ENCODE measurements at regions not wholly inside any gene's neighbourhood (a gene's known extent, or its start where the extent isn't known, plus 50 kb on each side); places are given as distances from the start of the nearest gene placed in this dataset.
"Not testable (repeated sequence)": the region's sequence is repeated elsewhere in the genome, so short reads cannot be mapped to it uniquely, and the experiment has no call there.

GRCh38 chr6:88502391-88502790, 336.2 kb upstream of the CNR1 start:
- no peaks in the 10 kb centered on the region for H3K27me3 ChIP-seq (ENCODE audit: control insufficient read depth in 3 of 3, insufficient read depth in 3 of 3, low read length in 3 of 3)
- no peak overlapping the region for H3K27ac ChIP-seq (ENCODE audit: low read depth, low read length)
- H3K4me3 ChIP-seq (ENCODE audit: low read length in 3 of 3) = no peak overlapping the region
- H3K36me3 ChIP-seq (ENCODE audit: control insufficient read depth in 3 of 3, insufficient read depth in 3 of 3, low read length in 3 of 3) = no peaks in the 10 kb centered on the region
- H3K4me1 ChIP-seq (ENCODE audit: control insufficient read depth in 3 of 3, insufficient read depth in 3 of 3, low read length in 3 of 3) = peaks cover 0 to 3% (median 0%) of the 10 kb centered on the region in 3 donors
- no peaks in the 10 kb centered on the region for H3K9me3 ChIP-seq (ENCODE audit: control insufficient read depth in 3 of 3, low read length in 3 of 3)
- no peak overlapping the region for H3K9ac ChIP-seq (ENCODE audit: low read depth in 1 of 3, low read length in 3 of 3)

- H3K36me3 ChIP-seq (ENCODE audit: control insufficient read depth in 3 of 3, insufficient read depth in 3 of 3, low read length in 3 of 3) = no peaks in the 10 kb centered on the region
- H3K4me3 ChIP-seq (ENCODE audit: low read length in 3 of 3) = no peak overlapping the region
- no peaks in the 10 kb centered on the region for H3K27me3 ChIP-seq (ENCODE audit: control insufficient read depth in 3 of 3, insufficient read depth in 3 of 3, low read length in 3 of 3)
- H3K4me1 ChIP-seq (ENCODE audit: control insufficient read depth in 3 of 3, insufficient read depth in 3 of 3, low read length in 3 of 3) = peaks cover 0 to 3% (median 0%) of the 10 kb centered on the region in 3 donors
- H3K9me3 ChIP-seq (ENCODE audit: control insufficient read depth in 3 of 3, low read length in 3 of 3) = no peaks in the 10 kb centered on the region
- H3K9ac ChIP-seq (ENCODE audit: low read depth in 1 of 3, low read length in 3 of 3) = no peak overlapping the region
- H3K27ac ChIP-seq (ENCODE audit: low read depth, low read length) = no peak overlapping the region
These were observed 333.9 kb upstream of the CNR1 start for GRCh38 chr6:88499845-88500699.

GRCh38 chr6:88499436-88499835, 333.3 kb upstream of the CNR1 start:
- H3K9me3 ChIP-seq (ENCODE audit: control insufficient read depth in 3 of 3, low read length in 3 of 3) = no peaks in the 10 kb centered on the region
- H3K4me1 ChIP-seq (ENCODE audit: control insufficient read depth in 3 of 3, insufficient read depth in 3 of 3, low read length in 3 of 3) = peaks cover 0 to 3% (median 0%) of the 10 kb centered on the region in 3 donors
- H3K36me3 ChIP-seq (ENCODE audit: control insufficient read depth in 3 of 3, insufficient read depth in 3 of 3, low read length in 3 of 3) = no peaks in the 10 kb centered on the region
- H3K27ac ChIP-seq (ENCODE audit: low read depth, low read length) = no peak overlapping the region
- no peaks in the 10 kb centered on the region for H3K27me3 ChIP-seq (ENCODE audit: control insufficient read depth in 3 of 3, insufficient read depth in 3 of 3, low read length in 3 of 3)
- H3K9ac ChIP-seq (ENCODE audit: low read depth in 1 of 3, low read length in 3 of 3) = no peak overlapping the region
- no peak overlapping the region for H3K4me3 ChIP-seq (ENCODE audit: low read length in 3 of 3)

- not testable (repeated sequence) for H3K36me3 ChIP-seq (ENCODE audit: control insufficient read depth in 3 of 3, insufficient read depth in 3 of 3, low read length in 3 of 3); H3K4me3 ChIP-seq (ENCODE audit: low read length in 3 of 3); H3K27ac ChIP-seq (ENCODE audit: low read depth, low read length); H3K9me3 ChIP-seq (ENCODE audit: control insufficient read depth in 3 of 3, low read length in 3 of 3); H3K4me1 ChIP-seq (ENCODE audit: control insufficient read depth in 3 of 3, insufficient read depth in 3 of 3, low read length in 3 of 3); H3K27me3 ChIP-seq (ENCODE audit: control insufficient read depth in 3 of 3, insufficient read depth in 3 of 3, low read length in 3 of 3); H3K9ac ChIP-seq (ENCODE audit: low read depth in 1 of 3, low read length in 3 of 3)
These were observed 331.3 kb upstream of the CNR1 start for GRCh38 chr6:88497403-88497802.

GRCh38 chr6:88494401-88495140, 328.4 kb upstream of the CNR1 start:
- Histone ChIP-seq H3K4me1 (ENCODE audit: control insufficient read depth in 3 of 3, insufficient read depth in 3 of 3, low read length in 3 of 3) (peaks cover 0 to 6% (median 0%) of the 10 kb centered on the region in 3 donors), H3K9me3 (ENCODE audit: control insufficient read depth in 3 of 3, low read length in 3 of 3) (no peaks in the 10 kb centered on the region), H3K27ac (ENCODE audit: low read depth, low read length) (no peak overlapping the region), H3K36me3 (ENCODE audit: control insufficient read depth in 3 of 3, insufficient read depth in 3 of 3, low read length in 3 of 3) (no peaks in the 10 kb centered on the region), H3K9ac (ENCODE audit: low read depth in 1 of 3, low read length in 3 of 3) (no peak overlapping the region), H3K4me3 (ENCODE audit: low read length in 3 of 3) (no peak overlapping the region), H3K27me3 (ENCODE audit: control insufficient read depth in 3 of 3, insufficient read depth in 3 of 3, low read length in 3 of 3) (no peaks in the 10 kb centered on the region)

GRCh38 chr6:88493717-88494116, 327.6 kb upstream of the CNR1 start:
- H3K27me3 ChIP-seq (ENCODE audit: control insufficient read depth in 3 of 3, insufficient read depth in 3 of 3, low read length in 3 of 3) = no peaks in the 10 kb centered on the region
- H3K27ac ChIP-seq (ENCODE audit: low read depth, low read length) = no peak overlapping the region
- H3K4me3 ChIP-seq (ENCODE audit: low read length in 3 of 3) = no peak overlapping the region

GRCh38 chr6:88492824-88493223, 326.7 kb upstream of the CNR1 start:
- Histone ChIP-seq H3K9me3 (ENCODE audit: control insufficient read depth in 3 of 3, low read length in 3 of 3) (no peaks in the 10 kb centered on the region), H3K27ac (ENCODE audit: low read depth, low read length) (no peak overlapping the region), H3K4me1 (ENCODE audit: control insufficient read depth in 3 of 3, insufficient read depth in 3 of 3, low read length in 3 of 3) (peaks cover 0 to 6% (median 0%) of the 10 kb centered on the region in 3 donors), H3K4me3 (ENCODE audit: low read length in 3 of 3) (no peak overlapping the region), H3K27me3 (ENCODE audit: control insufficient read depth in 3 of 3, insufficient read depth in 3 of 3, low read length in 3 of 3) (no peaks in the 10 kb centered on the region), H3K9ac (ENCODE audit: low read depth in 1 of 3, low read length in 3 of 3) (no peak overlapping the region), H3K36me3 (ENCODE audit: control insufficient read depth in 3 of 3, insufficient read depth in 3 of 3, low read length in 3 of 3) (no peaks in the 10 kb centered on the region)

More at GRCh38 chr6:88493717-88494116, 327.6 kb upstream of the CNR1 start:
- Histone ChIP-seq H3K9ac (ENCODE audit: low read depth in 1 of 3, low read length in 3 of 3) (no peak overlapping the region), H3K4me1 (ENCODE audit: control insufficient read depth in 3 of 3, insufficient read depth in 3 of 3, low read length in 3 of 3) (peaks cover 0 to 6% (median 0%) of the 10 kb centered on the region in 3 donors), H3K9me3 (ENCODE audit: control insufficient read depth in 3 of 3, low read length in 3 of 3) (no peaks in the 10 kb centered on the region), H3K36me3 (ENCODE audit: control insufficient read depth in 3 of 3, insufficient read depth in 3 of 3, low read length in 3 of 3) (no peaks in the 10 kb centered on the region)

GRCh38 chr6:88492241-88492640, 326.1 kb upstream of the CNR1 start:
- peaks cover 0 to 6% (median 0%) of the 10 kb centered on the region in 3 donors for H3K4me1 ChIP-seq (ENCODE audit: control insufficient read depth in 3 of 3, insufficient read depth in 3 of 3, low read length in 3 of 3)
- no peaks in the 10 kb centered on the region for H3K9me3 ChIP-seq (ENCODE audit: control insufficient read depth in 3 of 3, low read length in 3 of 3)
- H3K27ac ChIP-seq (ENCODE audit: low read depth, low read length) = no peak overlapping the region
- H3K27me3 ChIP-seq (ENCODE audit: control insufficient read depth in 3 of 3, insufficient read depth in 3 of 3, low read length in 3 of 3) = no peaks in the 10 kb centered on the region
- H3K36me3 ChIP-seq (ENCODE audit: control insufficient read depth in 3 of 3, insufficient read depth in 3 of 3, low read length in 3 of 3) = no peaks in the 10 kb centered on the region
- no peak overlapping the region for H3K9ac ChIP-seq (ENCODE audit: low read depth in 1 of 3, low read length in 3 of 3)
- no peak overlapping the region for H3K4me3 ChIP-seq (ENCODE audit: low read length in 3 of 3)

GRCh38 chr6:88491266-88491880, 325.2 kb upstream of the CNR1 start:
- no peaks in the 10 kb centered on the region for H3K9me3 ChIP-seq (ENCODE audit: control insufficient read depth in 3 of 3, low read length in 3 of 3)
- H3K4me1 ChIP-seq (ENCODE audit: control insufficient read depth in 3 of 3, insufficient read depth in 3 of 3, low read length in 3 of 3) = peaks cover 0 to 6% (median 0%) of the 10 kb centered on the region in 3 donors
- peak overlapping the region; percentile 47 for H3K27ac ChIP-seq (ENCODE audit: low read depth, low read length)
- H3K27me3 ChIP-seq (ENCODE audit: control insufficient read depth in 3 of 3, insufficient read depth in 3 of 3, low read length in 3 of 3) = no peaks in the 10 kb centered on the region
- no peaks in the 10 kb centered on the region for H3K36me3 ChIP-seq (ENCODE audit: control insufficient read depth in 3 of 3, insufficient read depth in 3 of 3, low read length in 3 of 3)
- no peak overlapping the region for H3K4me3 ChIP-seq (ENCODE audit: low read length in 3 of 3)
- no peak overlapping the region for H3K9ac ChIP-seq (ENCODE audit: low read depth in 1 of 3, low read length in 3 of 3)

- Histone ChIP-seq H3K9ac (ENCODE audit: low read depth in 1 of 3, low read length in 3 of 3) (no peak overlapping the region), H3K27ac (ENCODE audit: low read depth, low read length) (peak overlapping the region; percentile 47), H3K36me3 (ENCODE audit: control insufficient read depth in 3 of 3, insufficient read depth in 3 of 3, low read length in 3 of 3) (no peaks in the 10 kb centered on the region), H3K27me3 (ENCODE audit: control insufficient read depth in 3 of 3, insufficient read depth in 3 of 3, low read length in 3 of 3) (no peaks in the 10 kb centered on the region), H3K9me3 (ENCODE audit: control insufficient read depth in 3 of 3, low read length in 3 of 3) (no peaks in the 10 kb centered on the region), H3K4me3 (ENCODE audit: low read length in 3 of 3) (no peak overlapping the region), H3K4me1 (ENCODE audit: control insufficient read depth in 3 of 3, insufficient read depth in 3 of 3, low read length in 3 of 3) (peaks cover 0 to 6% (median 0%) of the 10 kb centered on the region in 3 donors)
These were observed 324.7 kb upstream of the CNR1 start for GRCh38 chr6:88490908-88491264.
